Loucy (cell line): ENCODE measurements at regions not wholly inside any gene's neighbourhood (a gene's known extent, or its start where the extent isn't known, plus 50 kb on each side); places are given as distances from the start of the nearest gene placed in this dataset.
"Not testable (repeated sequence)": the region's sequence is repeated elsewhere in the genome, so short reads cannot be mapped to it uniquely, and the experiment has no call there.

Experiments used
- CTCF ChIP-seq: fragments of 200-600 bp; sonication (generic); conservative IDR thresholded peaks from 2 replicates; pipeline ENCODE4 v1.5.1; 2014; ENCODE audit warnings: mild to moderate bottlenecking, antibody characterized with exemption, low read length
- EZH2phosphoT487 ChIP-seq: fragments of 200-600 bp; IDR thresholded peaks from 2 replicates; pipeline ENCODE4 v1.6.1; 2018; ENCODE audit warnings: antibody characterized with exemption, mild to moderate bottlenecking, moderate library complexity, borderline replicate concordance

GRCh38 chr14:105595346-105595745 is 69.0 kb downstream of the TMEM121 start:
- TF ChIP-seq CTCF, EZH2phosphoT487: not testable (repeated sequence)
